Loucy (cell line): ENCODE measurements at regions not wholly inside any gene's neighbourhood (a gene's known extent, or its start where the extent isn't known, plus 50 kb on each side); places are given as distances from the start of the nearest gene placed in this dataset.

Source experiments
- H2AFZ ChIP-seq: fragments of 200-600 bp; sonication (generic); 2 replicates; pipeline ENCODE4 v1.6.0; 2016; ENCODE audit warnings: antibody characterized with exemption, mild to moderate bottlenecking, low read length, moderate library complexity
- H3F3A ChIP-seq: fragments of 200-600 bp; 2 replicates; pipeline ENCODE4 v1.6.0; 2016; ENCODE audit warnings: antibody characterized with exemption, low read depth, mild to moderate bottlenecking
- H3K27me3 ChIP-seq: fragments of 200-600 bp; sonication (generic); 2 replicates; pipeline ENCODE4 v1.6.1; 2014; ENCODE audit warnings: low read length, mild to moderate bottlenecking; ENCODE audit not compliant: insufficient read depth, poor library complexity, severe bottlenecking
- H3K36me3 ChIP-seq: fragments of 200-600 bp; sonication (generic); 2 replicates; pipeline ENCODE4 v1.6.1; 2016; ENCODE audit warnings: low read length; ENCODE audit not compliant: insufficient read depth
- H3K4me1 ChIP-seq: fragments of 200-600 bp; sonication (generic); 2 replicates; pipeline ENCODE4 v1.5.1; 2014; ENCODE audit warnings: low read length, mild to moderate bottlenecking; ENCODE audit not compliant: insufficient read depth, poor library complexity, severe bottlenecking
- H3K4me2 ChIP-seq: fragments of 200-600 bp; sonication (generic); 2 replicates; pipeline ENCODE4 v1.6.0; 2014; ENCODE audit warnings: antibody characterized with exemption, low read length, low read depth, mild to moderate bottlenecking; ENCODE audit not compliant: poor library complexity, severe bottlenecking
- H3K4me3 ChIP-seq: fragments of 200-600 bp; sonication (generic); 2 replicates; pipeline ENCODE4 v1.5.1; 2014; ENCODE audit warnings: low read length, mild to moderate bottlenecking, mixed read lengths; ENCODE audit not compliant: poor library complexity, severe bottlenecking
- H3K79me2 ChIP-seq: fragments of 200-600 bp; sonication (generic); 2 replicates; pipeline ENCODE4 v1.6.1; 2014; ENCODE audit warnings: low read length; ENCODE audit not compliant: insufficient read depth
- H3K9ac ChIP-seq: fragments of 200-600 bp; sonication (generic); 2 replicates; pipeline ENCODE4 v1.6.0; 2014; ENCODE audit warnings: mild to moderate bottlenecking, low read depth, low read length, moderate library complexity; ENCODE audit not compliant: poor library complexity, severe bottlenecking
- H3K9me2 ChIP-seq: fragments of 200-600 bp; sonication (generic); replicated peaks from 2 replicates; pipeline ENCODE4 v1.6.1; 2016; ENCODE audit warnings: low read depth, low read length, mixed read lengths
- H3K9me3 ChIP-seq: fragments of 200-600 bp; sonication (generic); 2 replicates; pipeline ENCODE4 v1.6.1; 2014; ENCODE audit warnings: mild to moderate bottlenecking, antibody characterized with exemption, low read length, low read depth; ENCODE audit not compliant: insufficient read depth
- H4K20me1 ChIP-seq: fragments of 200-600 bp; sonication (generic); 2 replicates; pipeline ENCODE4 v1.6.0; 2014; ENCODE audit warnings: antibody characterized with exemption, low read length, mild to moderate bottlenecking; ENCODE audit not compliant: insufficient read depth, poor library complexity, severe bottlenecking
- EZH2phosphoT487 ChIP-seq: fragments of 200-600 bp; IDR thresholded peaks from 2 replicates; pipeline ENCODE4 v1.6.1; 2018; ENCODE audit warnings: antibody characterized with exemption, mild to moderate bottlenecking, moderate library complexity, borderline replicate concordance
- TF ChIP-seq, protein P1 (sequence below): fragments of 200-600 bp; sonication (generic); conservative IDR thresholded peaks from 2 replicates; pipeline ENCODE4 v1.5.1; 2014; ENCODE audit warnings: mild to moderate bottlenecking, antibody characterized with exemption, low read length

DNA sequence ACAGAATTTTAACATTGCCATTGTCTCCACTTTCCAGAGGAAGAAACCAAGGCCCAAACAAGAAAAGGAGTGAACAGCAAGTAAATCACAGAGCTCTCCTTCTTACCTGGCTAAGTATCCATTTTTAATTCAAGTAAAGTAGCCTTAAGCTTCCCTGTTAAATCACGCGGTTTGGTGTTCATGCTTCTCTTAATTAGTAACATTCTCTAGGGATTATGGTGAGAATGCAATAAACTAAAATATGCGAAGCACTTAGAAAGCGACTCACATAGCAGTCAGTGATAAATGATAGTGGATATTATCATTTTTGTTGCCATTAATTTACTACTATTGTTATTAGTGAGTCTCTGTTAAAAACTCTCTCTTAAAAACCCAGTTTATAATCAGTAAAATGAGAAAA, 630.5 kb upstream of the TMPRSS15 start:
- Histone ChIP-seq H3K9me3 (no peaks in the 10 kb centered on the region), H3K4me2 (no peak overlapping the region), H2AFZ (no peak overlapping the region), H3K4me3 (no peak overlapping the region), H3K27me3 (no peaks in the 10 kb centered on the region), H3K9ac (no peak overlapping the region), H3K9me2 (no peaks in the 10 kb centered on the region), H3F3A (no peaks in the 10 kb centered on the region), H4K20me1 (no peaks in the 10 kb centered on the region), H3K4me1 (no peaks in the 10 kb centered on the region), H3K79me2 (no peaks in the 10 kb centered on the region), H3K36me3 (no peaks in the 10 kb centered on the region)
- TF ChIP-seq, protein P1, sequence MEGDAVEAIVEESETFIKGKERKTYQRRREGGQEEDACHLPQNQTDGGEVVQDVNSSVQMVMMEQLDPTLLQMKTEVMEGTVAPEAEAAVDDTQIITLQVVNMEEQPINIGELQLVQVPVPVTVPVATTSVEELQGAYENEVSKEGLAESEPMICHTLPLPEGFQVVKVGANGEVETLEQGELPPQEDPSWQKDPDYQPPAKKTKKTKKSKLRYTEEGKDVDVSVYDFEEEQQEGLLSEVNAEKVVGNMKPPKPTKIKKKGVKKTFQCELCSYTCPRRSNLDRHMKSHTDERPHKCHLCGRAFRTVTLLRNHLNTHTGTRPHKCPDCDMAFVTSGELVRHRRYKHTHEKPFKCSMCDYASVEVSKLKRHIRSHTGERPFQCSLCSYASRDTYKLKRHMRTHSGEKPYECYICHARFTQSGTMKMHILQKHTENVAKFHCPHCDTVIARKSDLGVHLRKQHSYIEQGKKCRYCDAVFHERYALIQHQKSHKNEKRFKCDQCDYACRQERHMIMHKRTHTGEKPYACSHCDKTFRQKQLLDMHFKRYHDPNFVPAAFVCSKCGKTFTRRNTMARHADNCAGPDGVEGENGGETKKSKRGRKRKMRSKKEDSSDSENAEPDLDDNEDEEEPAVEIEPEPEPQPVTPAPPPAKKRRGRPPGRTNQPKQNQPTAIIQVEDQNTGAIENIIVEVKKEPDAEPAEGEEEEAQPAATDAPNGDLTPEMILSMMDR, result no peak

DNA sequence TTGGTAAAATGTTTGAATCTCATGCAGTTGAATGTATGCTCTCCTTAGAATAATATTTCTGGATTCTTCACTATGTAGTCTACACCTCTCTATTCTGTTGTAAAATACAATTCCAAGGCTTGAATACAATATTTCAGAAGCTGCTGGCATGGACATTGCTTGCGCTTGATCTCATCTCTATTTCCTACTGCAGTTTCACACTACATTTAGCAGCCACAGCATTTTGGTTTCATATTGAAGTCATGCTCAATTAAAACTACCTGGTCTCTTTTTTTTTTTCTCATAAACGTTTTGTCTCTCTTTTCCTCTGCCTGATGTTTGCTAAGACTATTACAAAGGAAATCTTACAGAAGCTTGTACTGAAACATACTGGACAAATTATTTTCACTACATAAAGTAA, 631.0 kb upstream of the TMPRSS15 start:
- Histone ChIP-seq H3K4me1 (no peaks in the 10 kb centered on the region), H2AFZ (no peak overlapping the region)
- no peak for TF ChIP-seq EZH2phosphoT487
- TF ChIP-seq, protein P1, result no peak

DNA sequence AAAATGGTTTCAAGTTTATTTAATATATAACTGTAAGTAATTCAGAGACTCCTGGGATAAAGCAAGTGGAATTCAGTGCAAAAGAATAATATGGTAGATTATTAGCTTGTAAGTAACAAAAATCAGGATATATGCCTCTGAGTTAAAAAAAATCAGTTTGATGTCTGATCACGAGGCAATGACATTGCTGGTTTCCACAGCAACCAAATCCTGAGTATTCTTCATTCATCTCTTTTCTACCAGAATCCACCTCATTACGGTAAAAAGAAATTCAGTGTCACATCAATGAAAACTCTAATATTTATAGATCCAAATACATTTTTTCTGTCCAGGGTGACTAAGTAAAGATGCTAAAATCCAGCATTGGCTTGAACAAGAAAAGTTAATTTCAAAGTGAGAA, 642.3 kb upstream of the TMPRSS15 start:
- Histone ChIP-seq H3K9me3 (no peaks in the 10 kb centered on the region), H3K36me3 (no peaks in the 10 kb centered on the region), H2AFZ (no peak overlapping the region), H3F3A (no peaks in the 10 kb centered on the region), H3K79me2 (no peaks in the 10 kb centered on the region), H3K4me1 (no peaks in the 10 kb centered on the region), H3K4me2 (no peak overlapping the region), H4K20me1 (no peaks in the 10 kb centered on the region), H3K27me3 (no peaks in the 10 kb centered on the region), H3K4me3 (no peak overlapping the region), H3K9ac (no peak overlapping the region), H3K9me2 (no peaks in the 10 kb centered on the region)
- no peak for TF ChIP-seq EZH2phosphoT487
- TF ChIP-seq, protein P1, result no peak

More for the DNA sequence above, 631.0 kb upstream of the TMPRSS15 start:
- no peaks in the 10 kb centered on the region for H3K9me2 ChIP-seq
- H3K36me3 ChIP-seq, result no peaks in the 10 kb centered on the region
- H3F3A ChIP-seq, result no peaks in the 10 kb centered on the region
- H3K27me3 ChIP-seq, result no peaks in the 10 kb centered on the region
- H3K4me2 ChIP-seq, result no peak overlapping the region
- H3K9me3 ChIP-seq, result no peaks in the 10 kb centered on the region
- H4K20me1 ChIP-seq, result no peaks in the 10 kb centered on the region
- no peak overlapping the region for H3K4me3 ChIP-seq
- H3K79me2 ChIP-seq, result no peaks in the 10 kb centered on the region
- H3K9ac ChIP-seq, result no peak overlapping the region
